MV-4-11 (cell line): ENCODE measurements at regions not wholly inside any gene's neighbourhood (a gene's known extent, or its start where the extent isn't known, plus 50 kb on each side); places are given as distances from the start of the nearest gene placed in this dataset.
"Not testable (repeated sequence)": the region's sequence is repeated elsewhere in the genome, so short reads cannot be mapped to it uniquely, and the experiment has no call there.

Source experiments
- DNase-seq: peaks from one replicate; lab custom pipeline; 2025; lab: John Stamatoyannopoulos, UW

GRCh38 chr12:127797918-127798317 lies 469.1 kb upstream of the TMEM132C start:
- no peak for DNase-seq

- no peak for DNase-seq
These were observed 464.7 kb upstream of the TMEM132C start for GRCh38 chr12:127802271-127802670.

GRCh38 chr12:127803545-127803944 lies 463.4 kb upstream of the TMEM132C start:
- DNase-seq: no peak

GRCh38 chr12:127809275-127809674 lies 457.7 kb upstream of the TMEM132C start:
- DNase-seq: peak; percentile 84

- DNase-seq: peak; percentile 97
These were observed 456.9 kb upstream of the TMEM132C start for GRCh38 chr12:127810041-127810440.

GRCh38 chr12:127810459-127810858 lies 456.5 kb upstream of the TMEM132C start:
- not testable (repeated sequence) for DNase-seq

GRCh38 chr12:127811988-127812387 lies 455.0 kb upstream of the TMEM132C start:
- DNase-seq: no peak

GRCh38 chr12:127813147-127813546 lies 453.8 kb upstream of the TMEM132C start:
- DNase-seq: no peak

GRCh38 chr12:127819056-127819455 lies 447.9 kb upstream of the TMEM132C start:
- DNase-seq: peak; percentile 68

GRCh38 chr12:127820271-127820670 lies 446.7 kb upstream of the TMEM132C start:
- DNase-seq: no peak

GRCh38 chr12:127820846-127821245 lies 446.1 kb upstream of the TMEM132C start:
- no peak for DNase-seq

- peak; percentile 89 for DNase-seq
These were observed 444.1 kb upstream of the TMEM132C start for GRCh38 chr12:127822809-127823411.

GRCh38 chr12:127823801-127824200 lies 443.2 kb upstream of the TMEM132C start:
- peak; percentile 95 for DNase-seq

- DNase-seq: no peak
These were observed 437.5 kb upstream of the TMEM132C start for GRCh38 chr12:127829281-127830064.

GRCh38 chr12:127830065-127830460 lies 436.9 kb upstream of the TMEM132C start:
- no peak for DNase-seq

GRCh38 chr12:127830730-127831129 lies 436.2 kb upstream of the TMEM132C start:
- no peak for DNase-seq

- no peak for DNase-seq
These were observed 434.8 kb upstream of the TMEM132C start for GRCh38 chr12:127832172-127832571.

GRCh38 chr12:127836802-127837201 lies 430.2 kb upstream of the TMEM132C start:
- not testable (repeated sequence) for DNase-seq

GRCh38 chr12:127857661-127858060 lies 409.3 kb upstream of the TMEM132C start:
- DNase-seq: no peak

GRCh38 chr12:127860536-127860935 lies 406.4 kb upstream of the TMEM132C start:
- no peak for DNase-seq

GRCh38 chr12:127861406-127861805 lies 405.6 kb upstream of the TMEM132C start:
- DNase-seq: no peak

- no peak for DNase-seq
These were observed 393.7 kb upstream of the TMEM132C start for GRCh38 chr12:127873306-127873705.

- DNase-seq: no peak
These were observed 385.4 kb upstream of the TMEM132C start for GRCh38 chr12:127881371-127882140.
